Parathyroid adenoma (tissue), 2 donors: ENCODE measurements at regions not wholly inside any gene's neighbourhood (a gene's known extent, or its start where the extent isn't known, plus 50 kb on each side); places are given as distances from the start of the nearest gene placed in this dataset.

Experiments
- H2AFZ ChIP-seq: fragments of 300-600 bp; sonication (generic); one replicate; pipeline ENCODE4 v1.7.0; 2017; ENCODE audit warnings: antibody characterized with exemption, mild to moderate bottlenecking
- H3K27ac ChIP-seq: fragments of 300-600 bp; sonication (generic); one replicate; pipeline ENCODE4 v1.7.0; 2017
- H3K27me3 ChIP-seq: fragments of 300-600 bp; sonication (generic); one replicate; pipeline ENCODE4 v1.7.0; 2017; ENCODE audit warnings: low read length; ENCODE audit not compliant: control insufficient read depth, insufficient read depth
- H3K36me3 ChIP-seq: fragments of 300-600 bp; sonication (generic); one replicate; pipeline ENCODE4 v1.7.0; 2017; ENCODE audit warnings: low read length; ENCODE audit not compliant: control insufficient read depth, insufficient read depth
- H3K4me1 ChIP-seq: fragments of 300-600 bp; sonication (generic); one replicate; pipeline ENCODE4 v1.7.0; 2017; ENCODE audit warnings: control low read depth
- H3K4me2 ChIP-seq: fragments of 300-600 bp; sonication (generic); one replicate; pipeline ENCODE4 v1.7.0; 2017; ENCODE audit warnings: low read length
- H3K4me3 ChIP-seq: fragments of 300-600 bp; sonication (generic); one replicate; pipeline ENCODE4 v1.7.0; 2017; ENCODE audit warnings: low read depth, low read length
- H3K79me2 ChIP-seq: fragments of 300-600 bp; sonication (generic); one replicate; pipeline ENCODE4 v1.7.0; 2017; ENCODE audit warnings: control low read depth
- H3K9ac ChIP-seq: fragments of 300-600 bp; sonication (generic); one replicate; pipeline ENCODE4 v1.7.0; 2017; ENCODE audit warnings: mild to moderate bottlenecking
- H3K9me3 ChIP-seq: fragments of 300-600 bp; sonication (generic); one replicate; pipeline ENCODE4 v1.7.0; 2017; ENCODE audit warnings: low read length; ENCODE audit not compliant: control insufficient read depth
- CTCF ChIP-seq: fragments of 300-600 bp; sonication (generic); IDR thresholded peaks from one replicate; pipeline ENCODE4 v1.7.0; 2017; ENCODE audit warnings: antibody characterized with exemption, mild to moderate bottlenecking
- donor health status: primary hyperparathyroidism.

- Histone ChIP-seq H3K27ac (no peak overlapping the region), H3K27me3 (no peaks in the 10 kb centered on the region), H3K4me2 (no peak overlapping the region), H3K9ac (no peak overlapping the region), H3K4me3 (no peak overlapping the region), H3K4me1 (no peaks in the 10 kb centered on the region), H2AFZ (no peak overlapping the region), H3K79me2 (no peaks in the 10 kb centered on the region), H3K36me3 (no peaks in the 10 kb centered on the region), H3K9me3 (no peaks in the 10 kb centered on the region)
- no peak for TF ChIP-seq CTCF
Measured at GRCh38 chr2:58928973-58929372, 687.8 kb upstream of the FANCL start.

GRCh38 chr2:58928391-58928790, 687.3 kb upstream of the FANCL start:
- Histone ChIP-seq H3K4me2 (no peak overlapping the region), H3K9me3 (no peaks in the 10 kb centered on the region), H3K36me3 (no peaks in the 10 kb centered on the region), H3K9ac (no peak overlapping the region), H2AFZ (no peak overlapping the region), H3K79me2 (no peaks in the 10 kb centered on the region), H3K27ac (no peak overlapping the region), H3K4me3 (no peak overlapping the region), H3K27me3 (no peaks in the 10 kb centered on the region), H3K4me1 (no peaks in the 10 kb centered on the region)
- no peak for TF ChIP-seq CTCF

- no peak for TF ChIP-seq CTCF
- Histone ChIP-seq H3K4me3 (no peak overlapping the region), H3K36me3 (no peaks in the 10 kb centered on the region), H3K27me3 (no peaks in the 10 kb centered on the region), H3K27ac (no peak overlapping the region), H3K4me1 (no peaks in the 10 kb centered on the region), H3K9ac (no peak overlapping the region), H2AFZ (no peak overlapping the region), H3K9me3 (no peaks in the 10 kb centered on the region), H3K79me2 (no peaks in the 10 kb centered on the region), H3K4me2 (no peak overlapping the region)
Measured at GRCh38 chr2:58926112-58926511, 685.0 kb upstream of the FANCL start.

- Histone ChIP-seq H3K9ac (no peak overlapping the region), H3K79me2 (no peaks in the 10 kb centered on the region), H3K4me1 (no peaks in the 10 kb centered on the region), H2AFZ (no peak overlapping the region), H3K27ac (no peak overlapping the region), H3K9me3 (no peaks in the 10 kb centered on the region), H3K4me2 (no peak overlapping the region), H3K36me3 (no peaks in the 10 kb centered on the region), H3K4me3 (no peak overlapping the region), H3K27me3 (no peaks in the 10 kb centered on the region)
- TF ChIP-seq CTCF = no peak
Measured at GRCh38 chr2:58925676-58926081, 684.6 kb upstream of the FANCL start.

- H3K4me3 ChIP-seq = no peak overlapping the region
- no peak overlapping the region for H2AFZ ChIP-seq
- H3K4me2 ChIP-seq = no peak overlapping the region
- no peaks in the 10 kb centered on the region for H3K4me1 ChIP-seq
- no peaks in the 10 kb centered on the region for H3K9me3 ChIP-seq
- no peaks in the 10 kb centered on the region for H3K79me2 ChIP-seq
- no peaks in the 10 kb centered on the region for H3K36me3 ChIP-seq
- no peak overlapping the region for H3K9ac ChIP-seq
- H3K27me3 ChIP-seq = no peaks in the 10 kb centered on the region
- H3K27ac ChIP-seq = no peak overlapping the region
- no peak for TF ChIP-seq CTCF
Measured at GRCh38 chr2:58923869-58924268, 682.7 kb upstream of the FANCL start.
